ENCODE measurements at regions not wholly inside any gene's neighbourhood (a gene's known extent, or its start where the extent isn't known, plus 50 kb on each side); places are given as distances from the start of the nearest gene placed in this dataset.

DNA sequence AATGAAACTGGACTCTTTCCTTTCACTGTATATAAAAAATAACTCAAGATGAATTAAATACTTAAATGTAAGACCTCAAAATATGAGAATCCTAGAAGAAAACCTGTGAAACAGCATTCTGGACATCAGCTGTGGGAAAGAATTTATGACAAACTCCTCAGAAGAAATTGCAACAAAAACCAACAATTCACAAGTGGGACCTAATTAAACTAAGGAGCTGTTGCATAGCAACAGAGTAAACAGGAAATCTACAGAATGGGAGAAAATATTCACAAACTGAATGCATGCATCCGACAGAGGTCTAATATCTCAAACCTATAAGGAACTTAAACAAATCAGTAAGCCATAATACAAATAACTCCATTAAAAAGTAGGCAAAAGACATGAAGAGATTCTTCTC, 851.7 kb upstream of the PCDH10 start:
- H2AFZ ChIP-seq = no peak overlapping the region
- no peaks in the 10 kb centered on the region for H3K4me1 ChIP-seq (ENCODE audit: insufficient read depth)
- H3K27me3 ChIP-seq = no peaks in the 10 kb centered on the region
- no peaks in the 10 kb centered on the region for H3K9me2 ChIP-seq (replicated peaks; ENCODE audit: insufficient read depth)
- H3K4me3 ChIP-seq = no peak overlapping the region
- no peaks in the 10 kb centered on the region for H3K9me3 ChIP-seq (ENCODE audit: low read depth)
- no peak for DNase-seq (ENCODE audit: low spot score)
- WGBS (ENCODE audit: low lambda C conversion rate, missing lambda C conversion rate) = 47% methylated on average over 1 of the region's 1 CpG
- no peaks in the 10 kb centered on the region for H4K20me1 ChIP-seq (ENCODE audit: insufficient read depth, poor library complexity, severe bottlenecking)
- H3K27ac ChIP-seq = no peak overlapping the region
- no peak for TF ChIP-seq EZH2 (IDR thresholded peaks at IDR 0.05; ENCODE audit: borderline replicate concordance)
- TF ChIP-seq, protein P1, sequence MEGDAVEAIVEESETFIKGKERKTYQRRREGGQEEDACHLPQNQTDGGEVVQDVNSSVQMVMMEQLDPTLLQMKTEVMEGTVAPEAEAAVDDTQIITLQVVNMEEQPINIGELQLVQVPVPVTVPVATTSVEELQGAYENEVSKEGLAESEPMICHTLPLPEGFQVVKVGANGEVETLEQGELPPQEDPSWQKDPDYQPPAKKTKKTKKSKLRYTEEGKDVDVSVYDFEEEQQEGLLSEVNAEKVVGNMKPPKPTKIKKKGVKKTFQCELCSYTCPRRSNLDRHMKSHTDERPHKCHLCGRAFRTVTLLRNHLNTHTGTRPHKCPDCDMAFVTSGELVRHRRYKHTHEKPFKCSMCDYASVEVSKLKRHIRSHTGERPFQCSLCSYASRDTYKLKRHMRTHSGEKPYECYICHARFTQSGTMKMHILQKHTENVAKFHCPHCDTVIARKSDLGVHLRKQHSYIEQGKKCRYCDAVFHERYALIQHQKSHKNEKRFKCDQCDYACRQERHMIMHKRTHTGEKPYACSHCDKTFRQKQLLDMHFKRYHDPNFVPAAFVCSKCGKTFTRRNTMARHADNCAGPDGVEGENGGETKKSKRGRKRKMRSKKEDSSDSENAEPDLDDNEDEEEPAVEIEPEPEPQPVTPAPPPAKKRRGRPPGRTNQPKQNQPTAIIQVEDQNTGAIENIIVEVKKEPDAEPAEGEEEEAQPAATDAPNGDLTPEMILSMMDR (IDR thresholded peaks at IDR 0.05; ENCODE audit: poor library complexity) = no peak
- no peak for TF ChIP-seq EZH2phosphoT487 (IDR thresholded peaks at IDR 0.05; ENCODE audit: low read depth, severe bottlenecking, unreplicated experiment)
- H3K79me2 ChIP-seq = no peaks in the 10 kb centered on the region
- no peaks in the 10 kb centered on the region for H3K36me3 ChIP-seq (replicated peaks; ENCODE audit: insufficient read depth, low read depth)
- H3K4me2 ChIP-seq = no peak overlapping the region

DNA sequence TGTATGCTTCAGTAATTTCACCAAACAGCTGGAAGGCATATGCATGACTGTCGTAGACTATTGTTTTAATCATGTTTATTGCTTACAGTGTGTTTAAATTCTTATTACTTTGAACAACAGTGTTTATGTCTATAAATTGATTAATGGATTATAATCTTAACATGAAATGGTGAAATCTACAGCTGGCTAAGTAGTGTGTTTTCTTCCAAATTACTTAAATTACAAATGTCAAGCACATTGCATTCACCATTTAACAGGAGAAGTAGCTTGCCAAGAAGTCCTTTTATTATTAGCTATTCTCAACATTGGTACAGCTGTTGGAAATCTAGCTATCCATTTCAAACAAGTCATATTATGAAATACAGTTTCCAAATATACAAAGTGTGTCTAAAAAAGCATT, 849.3 kb upstream of the PCDH10 start:
- no peak overlapping the region for H3K4me2 ChIP-seq
- H3K79me2 ChIP-seq = no peaks in the 10 kb centered on the region
- H4K20me1 ChIP-seq (ENCODE audit: insufficient read depth, poor library complexity, severe bottlenecking) = no peaks in the 10 kb centered on the region
- no peak for DNase-seq (ENCODE audit: low spot score)
- TF ChIP-seq EZH2phosphoT487 (IDR thresholded peaks at IDR 0.05; ENCODE audit: low read depth, severe bottlenecking, unreplicated experiment) = no peak
- TF ChIP-seq, protein P1 (IDR thresholded peaks at IDR 0.05; ENCODE audit: poor library complexity) = no peak
- TF ChIP-seq EZH2 (IDR thresholded peaks at IDR 0.05; ENCODE audit: borderline replicate concordance) = no peak
- H3K4me1 ChIP-seq (ENCODE audit: insufficient read depth) = no peaks in the 10 kb centered on the region
- H3K9me2 ChIP-seq (replicated peaks; ENCODE audit: insufficient read depth) = no peaks in the 10 kb centered on the region
- no peaks in the 10 kb centered on the region for H3K36me3 ChIP-seq (replicated peaks; ENCODE audit: insufficient read depth, low read depth)
- WGBS (ENCODE audit: low lambda C conversion rate, missing lambda C conversion rate) = 64% methylated on average over 1 of the region's 1 CpG
- H2AFZ ChIP-seq = no peak overlapping the region
- no peak overlapping the region for H3K27ac ChIP-seq
- H3K9me3 ChIP-seq (ENCODE audit: low read depth) = no peaks in the 10 kb centered on the region
- H3K4me3 ChIP-seq = no peak overlapping the region
- no peaks in the 10 kb centered on the region for H3K27me3 ChIP-seq

DNA sequence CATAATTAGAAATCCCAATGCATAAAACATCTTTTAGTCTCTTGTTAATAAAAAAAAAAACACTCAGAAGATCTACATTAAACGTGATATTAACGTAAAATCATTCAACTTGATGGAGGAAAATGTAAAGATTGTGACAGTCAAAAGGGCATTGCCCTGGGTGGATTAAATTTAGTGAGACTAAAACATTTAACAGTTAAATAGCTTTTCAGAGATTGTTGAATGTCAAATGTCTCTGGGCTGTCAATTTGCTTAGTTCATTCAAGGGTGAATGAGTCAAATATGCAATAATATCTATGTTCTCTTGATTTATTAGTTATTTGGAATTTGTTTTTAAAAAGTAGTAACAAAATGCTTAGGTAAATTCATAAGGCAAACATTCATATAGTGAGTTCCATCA, 836.6 kb upstream of the PCDH10 start:
- H4K20me1 ChIP-seq (ENCODE audit: insufficient read depth, poor library complexity, severe bottlenecking) = no peaks in the 10 kb centered on the region
- DNase-seq (ENCODE audit: low spot score) = no peak
- H3K4me3 ChIP-seq = no peak overlapping the region
- no peak overlapping the region for H3K4me2 ChIP-seq
- no peak for TF ChIP-seq EZH2phosphoT487 (IDR thresholded peaks at IDR 0.05; ENCODE audit: low read depth, severe bottlenecking, unreplicated experiment)
- TF ChIP-seq EZH2 (IDR thresholded peaks at IDR 0.05; ENCODE audit: borderline replicate concordance) = no peak
- TF ChIP-seq, protein P1 (IDR thresholded peaks at IDR 0.05; ENCODE audit: poor library complexity) = no peak
- 84% methylated on average over 2 of the region's 2 CpGs for WGBS (ENCODE audit: low lambda C conversion rate, missing lambda C conversion rate)
- H3K27me3 ChIP-seq = no peaks in the 10 kb centered on the region
- no peaks in the 10 kb centered on the region for H3K9me3 ChIP-seq (ENCODE audit: low read depth)
- H3K36me3 ChIP-seq (replicated peaks; ENCODE audit: insufficient read depth, low read depth) = no peaks in the 10 kb centered on the region
- H3K79me2 ChIP-seq = no peaks in the 10 kb centered on the region
- no peak overlapping the region for H3K27ac ChIP-seq
- no peaks in the 10 kb centered on the region for H3K4me1 ChIP-seq (ENCODE audit: insufficient read depth)
- H2AFZ ChIP-seq = no peak overlapping the region
- H3K9me2 ChIP-seq (replicated peaks; ENCODE audit: insufficient read depth) = no peaks in the 10 kb centered on the region

DNA sequence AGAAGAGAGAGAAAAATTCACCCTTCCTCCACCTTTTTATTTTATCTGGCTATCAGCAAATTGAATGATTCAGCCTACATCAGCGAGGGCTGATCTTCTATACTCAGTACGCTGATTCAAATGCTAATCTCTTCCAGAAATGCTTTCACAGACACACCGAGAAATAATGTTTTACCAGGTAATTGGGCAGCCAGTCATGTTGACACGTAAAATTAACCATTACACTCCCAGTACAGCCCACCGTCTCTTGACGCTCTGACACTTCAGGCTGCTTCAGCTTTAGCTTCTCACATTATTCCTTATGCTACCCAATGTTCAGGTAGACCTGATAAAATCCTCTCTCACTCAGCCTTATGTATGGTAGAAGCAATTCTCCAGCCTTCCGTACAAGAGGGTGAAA, 835.2 kb upstream of the PCDH10 start:
- 77% methylated on average over 7 of the region's 7 CpGs for WGBS (ENCODE audit: low lambda C conversion rate, missing lambda C conversion rate)
- Histone ChIP-seq H3K9me2 (replicated peaks; ENCODE audit: insufficient read depth) (no peaks in the 10 kb centered on the region), H3K79me2 (no peaks in the 10 kb centered on the region), H4K20me1 (ENCODE audit: insufficient read depth, poor library complexity, severe bottlenecking) (no peaks in the 10 kb centered on the region), H3K4me2 (no peak overlapping the region), H3K36me3 (replicated peaks; ENCODE audit: insufficient read depth, low read depth) (no peaks in the 10 kb centered on the region), H3K9me3 (ENCODE audit: low read depth) (no peaks in the 10 kb centered on the region), H3K4me3 (no peak overlapping the region), H3K27me3 (no peaks in the 10 kb centered on the region), H3K4me1 (ENCODE audit: insufficient read depth) (no peaks in the 10 kb centered on the region), H3K27ac (no peak overlapping the region), H2AFZ (no peak overlapping the region)
- TF ChIP-seq, protein P1 (IDR thresholded peaks at IDR 0.05; ENCODE audit: poor library complexity) = no peak
- TF ChIP-seq EZH2phosphoT487 (IDR thresholded peaks at IDR 0.05; ENCODE audit: low read depth, severe bottlenecking, unreplicated experiment) = no peak
- no peak for DNase-seq (ENCODE audit: low spot score)
